AG04449 (cell line): ENCODE measurements at regions not wholly inside any gene's neighbourhood (a gene's known extent, or its start where the extent isn't known, plus 50 kb on each side); places are given as distances from the start of the nearest gene placed in this dataset.

Source experiments
- CTCF ChIA-PET: fragments of 350-600 bp; formaldehyde crosslinking; extraction: SDS; loops from one replicate; lab custom pipeline; 2021; ENCODE audit warnings: antibody characterized with exemption; lab: Yijun Ruan, JAX
- POLR2A ChIA-PET: fragments of 400-600, 350-600 bp; formaldehyde crosslinking; extraction: SDS; loops from one replicate; lab custom pipeline; 2020; ENCODE audit warnings: antibody characterized with exemption, inconsistent platforms; lab: Yijun Ruan, JAX
- DNase-seq: peaks from one replicate; pipeline ENCODE4 v3.0.0-alpha.2; 2010; ENCODE audit warnings: low read depth, low spot score
- H3K4me3 ChIP-seq: 2 replicates; pipeline ENCODE4 v1.5.1; 2011; ENCODE audit warnings: low read depth, mild to moderate bottlenecking, control low read depth, low read length
- TF ChIP-seq, protein P1 (sequence below): IDR thresholded peaks from one replicate; pipeline ENCODE4 v1.5.1; 2011; ENCODE audit warnings: mild to moderate bottlenecking, moderate library complexity, low read length, control low read depth, inconsistent platforms; ENCODE audit not compliant: insufficient read depth; ENCODE audit errors: missing control alignments

- ChIA-PET POLR2A (interaction anchor here (1.2 to 1.6 kb wide), 2 partner anchors 87 to 128 kb away, joined by 3 to 4 read pairs; no protein-coding TSS in a partner anchor), CTCF (interaction anchor here (0.8 to 8.1 kb wide), 4 partner anchors 78 to 381 kb away, joined by 3 to 111 read pairs (median 13); partner anchors contain the start of gene TNFSF4)
- H3K4me3 ChIP-seq = no peak overlapping the region
- no peak for DNase-seq
- TF ChIP-seq, protein P1, sequence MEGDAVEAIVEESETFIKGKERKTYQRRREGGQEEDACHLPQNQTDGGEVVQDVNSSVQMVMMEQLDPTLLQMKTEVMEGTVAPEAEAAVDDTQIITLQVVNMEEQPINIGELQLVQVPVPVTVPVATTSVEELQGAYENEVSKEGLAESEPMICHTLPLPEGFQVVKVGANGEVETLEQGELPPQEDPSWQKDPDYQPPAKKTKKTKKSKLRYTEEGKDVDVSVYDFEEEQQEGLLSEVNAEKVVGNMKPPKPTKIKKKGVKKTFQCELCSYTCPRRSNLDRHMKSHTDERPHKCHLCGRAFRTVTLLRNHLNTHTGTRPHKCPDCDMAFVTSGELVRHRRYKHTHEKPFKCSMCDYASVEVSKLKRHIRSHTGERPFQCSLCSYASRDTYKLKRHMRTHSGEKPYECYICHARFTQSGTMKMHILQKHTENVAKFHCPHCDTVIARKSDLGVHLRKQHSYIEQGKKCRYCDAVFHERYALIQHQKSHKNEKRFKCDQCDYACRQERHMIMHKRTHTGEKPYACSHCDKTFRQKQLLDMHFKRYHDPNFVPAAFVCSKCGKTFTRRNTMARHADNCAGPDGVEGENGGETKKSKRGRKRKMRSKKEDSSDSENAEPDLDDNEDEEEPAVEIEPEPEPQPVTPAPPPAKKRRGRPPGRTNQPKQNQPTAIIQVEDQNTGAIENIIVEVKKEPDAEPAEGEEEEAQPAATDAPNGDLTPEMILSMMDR = no peak
Measured at GRCh38 chr1:172822886-172823285, 164.0 kb downstream of the FASLG start.

GRCh38 chr1:172823534-172823933 is 164.6 kb downstream of the FASLG start:
- DNase-seq = peak; percentile 19
- ChIA-PET CTCF (interaction anchor here (0.7 to 8.1 kb wide), 3 partner anchors 79 to 381 kb away, joined by 4 to 111 read pairs (median 17); partner anchors contain the start of gene TNFSF4), POLR2A (interaction anchor here (1.2 to 1.6 kb wide), 2 partner anchors 86 to 127 kb away, joined by 3 to 4 read pairs; no protein-coding TSS in a partner anchor)
- no peak overlapping the region for H3K4me3 ChIP-seq
- TF ChIP-seq, protein P1 = no peak

- no peak for DNase-seq
- no peak overlapping the region for H3K4me3 ChIP-seq
- TF ChIP-seq, protein P1 = no peak
- ChIA-PET POLR2A (no interaction called here), CTCF (interaction anchor here (1.3 to 8.1 kb wide), 5 partner anchors 79 to 425 kb away, joined by 3 to 111 read pairs (median 8); partner anchors contain the start of gene TNFSF4)
Measured at GRCh38 chr1:172824209-172824608, 165.3 kb downstream of the FASLG start.

DNA sequence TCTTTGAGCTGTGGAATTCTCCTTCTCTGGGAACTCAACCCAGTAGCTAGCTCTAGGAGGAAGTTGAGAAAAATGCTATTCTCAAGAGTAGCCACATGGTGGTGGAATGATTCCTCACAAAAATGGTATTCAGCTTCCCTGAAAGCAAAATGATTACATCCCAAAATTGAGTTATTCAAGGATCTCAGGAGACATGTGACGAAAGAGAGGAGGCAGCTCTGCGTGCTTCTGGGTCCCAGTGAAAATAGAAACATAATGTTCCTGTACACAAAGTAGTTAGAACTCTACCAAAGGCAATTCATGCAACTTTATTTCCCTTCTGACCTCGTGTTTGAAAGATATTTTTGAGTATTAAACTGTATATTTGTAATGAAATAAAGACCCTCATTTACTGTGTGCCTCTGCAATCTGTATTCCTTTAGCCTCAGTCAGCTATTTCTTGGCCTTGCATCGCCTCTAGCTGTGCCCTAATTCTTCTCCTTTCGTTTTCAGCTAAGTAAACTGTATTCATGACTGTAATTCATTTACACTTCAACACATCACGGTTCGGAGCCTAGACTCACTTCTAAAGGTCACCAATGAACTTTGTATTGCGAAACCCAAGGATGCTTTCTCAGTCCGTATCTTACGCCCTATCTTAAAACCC is 167.3 kb downstream of the FASLG start:
- ChIA-PET POLR2A (interaction anchor here (0.8 to 1.4 kb wide), 6 partner anchors 77 to 376 kb away, joined by 3 to 8 read pairs (median 4); no protein-coding TSS in a partner anchor), CTCF (interaction anchor here (0.7 to 8.1 kb wide), 33 partner anchors 8 to 595 kb away, joined by 3 to 111 read pairs (median 4); partner anchors contain the start of gene TNFSF4)
- TF ChIP-seq, protein P1 = peak; percentile 58
- no peak overlapping the region for H3K4me3 ChIP-seq
- peak; percentile 71 for DNase-seq

- TF ChIP-seq, protein P1 = no peak
- no peak for DNase-seq
- H3K4me3 ChIP-seq = no peak overlapping the region
- POLR2A ChIA-PET = no interaction called here
- CTCF ChIA-PET = interaction anchor here (0.9 to 8.1 kb wide), 18 partner anchors 18 to 446 kb away, joined by 3 to 111 read pairs (median 3); partner anchors contain the start of gene TNFSF4
Measured at GRCh38 chr1:172827301-172827700, 168.4 kb downstream of the FASLG start.

- CTCF ChIA-PET = interaction anchor here (0.6 to 8.1 kb wide), 7 partner anchors 17 to 602 kb away, joined by 3 to 111 read pairs (median 3); partner anchors contain the start of gene TNFSF4
- TF ChIP-seq, protein P1 = no peak
- no peak for DNase-seq
- POLR2A ChIA-PET = no interaction called here
- H3K4me3 ChIP-seq = no peak overlapping the region
Measured at GRCh38 chr1:172827841-172828240, 168.9 kb downstream of the FASLG start.
